BJ (cell line): ENCODE measurements at regions not wholly inside any gene's neighbourhood (a gene's known extent, or its start where the extent isn't known, plus 50 kb on each side); places are given as distances from the start of the nearest gene placed in this dataset.

Experiments used
- CTCF ChIA-PET: fragments of 350-600 bp; formaldehyde crosslinking; extraction: SDS; loops from one replicate; lab custom pipeline; 2021; ENCODE audit warnings: antibody characterized with exemption, inconsistent platforms; lab: Yijun Ruan, JAX
- POLR2A ChIA-PET: fragments of 300-600 bp; sonication (Branson Sonifier 250); formaldehyde crosslinking; extraction: SDS; loops from one replicate; lab custom pipeline; 2021; ENCODE audit warnings: antibody characterized with exemption; lab: Charles Lee
- DNase-seq: peaks from one replicate; pipeline ENCODE4 v3.0.0-alpha.2; 2011; ENCODE audit warnings: low read depth
- H3K27me3 ChIP-seq: 2 replicates; pipeline ENCODE4 v1.6.0; 2011; ENCODE audit warnings: low read length; ENCODE audit not compliant: control insufficient read depth, insufficient read depth
- H3K36me3 ChIP-seq: 2 replicates; pipeline ENCODE4 v1.5.1; 2011; ENCODE audit warnings: low read length; ENCODE audit not compliant: control insufficient read depth, insufficient read depth
- H3K4me3 ChIP-seq: 2 replicates; pipeline ENCODE4 v1.5.1; 2011; ENCODE audit warnings: low read depth, mild to moderate bottlenecking, control low read depth, low read length
- CTCF ChIP-seq: IDR thresholded peaks from 2 replicates; pipeline ENCODE4 v1.5.1; 2011; ENCODE audit warnings: low read depth, mild to moderate bottlenecking, control low read depth, inconsistent platforms, low read length, moderate library complexity; ENCODE audit not compliant: insufficient read depth

- TF ChIP-seq CTCF: no peak
- CTCF ChIA-PET: no interaction called here
- H3K36me3 ChIP-seq: no peaks in the 10 kb centered on the region
- POLR2A ChIA-PET: no interaction called here
- DNase-seq: no peak
- no peak overlapping the region for H3K4me3 ChIP-seq
- no peaks in the 10 kb centered on the region for H3K27me3 ChIP-seq
Observed at GRCh38 chr3:79926522-79926921, 158.7 kb upstream of the ROBO1 start.

GRCh38 chr3:79922633-79923032, 154.8 kb upstream of the ROBO1 start:
- ChIA-PET POLR2A (no interaction called here), CTCF (no interaction called here)
- Histone ChIP-seq H3K4me3 (no peak overlapping the region), H3K27me3 (no peaks in the 10 kb centered on the region), H3K36me3 (no peaks in the 10 kb centered on the region)
- TF ChIP-seq CTCF: no peak
- DNase-seq: no peak

DNA sequence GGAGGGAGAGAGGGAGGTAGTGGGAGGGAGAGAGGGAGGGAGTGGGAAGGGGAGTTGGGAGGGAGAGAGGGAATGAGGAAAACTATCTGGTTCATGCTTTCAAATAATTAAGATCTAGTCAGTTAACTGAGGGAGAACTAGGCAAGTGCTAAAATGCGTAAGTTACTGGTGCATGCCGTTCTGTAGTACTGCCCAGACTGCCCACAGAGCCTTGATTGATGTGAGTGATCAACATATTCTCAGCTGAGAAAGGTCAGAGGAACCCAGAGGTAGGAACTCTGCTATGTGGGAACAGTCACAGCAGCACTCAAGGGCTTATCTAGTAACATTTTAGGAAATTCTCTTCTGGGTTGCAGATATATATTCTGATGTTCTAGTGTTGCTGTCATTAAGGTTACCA, 149.8 kb upstream of the ROBO1 start:
- no peaks in the 10 kb centered on the region for H3K27me3 ChIP-seq
- TF ChIP-seq CTCF: no peak
- POLR2A ChIA-PET: no interaction called here
- H3K36me3 ChIP-seq: no peaks in the 10 kb centered on the region
- no peak overlapping the region for H3K4me3 ChIP-seq
- no peak for DNase-seq
- CTCF ChIA-PET: interaction anchor here (0.6 kb wide), 1 partner anchor 687 kb away, joined by 3 read pairs; no protein-coding TSS in a partner anchor

GRCh38 chr3:79910337-79910736, 142.5 kb upstream of the ROBO1 start:
- CTCF ChIA-PET: no interaction called here
- no peaks in the 10 kb centered on the region for H3K27me3 ChIP-seq
- no peak for TF ChIP-seq CTCF
- POLR2A ChIA-PET: no interaction called here
- H3K36me3 ChIP-seq: no peaks in the 10 kb centered on the region
- no peak overlapping the region for H3K4me3 ChIP-seq
- no peak for DNase-seq

DNA sequence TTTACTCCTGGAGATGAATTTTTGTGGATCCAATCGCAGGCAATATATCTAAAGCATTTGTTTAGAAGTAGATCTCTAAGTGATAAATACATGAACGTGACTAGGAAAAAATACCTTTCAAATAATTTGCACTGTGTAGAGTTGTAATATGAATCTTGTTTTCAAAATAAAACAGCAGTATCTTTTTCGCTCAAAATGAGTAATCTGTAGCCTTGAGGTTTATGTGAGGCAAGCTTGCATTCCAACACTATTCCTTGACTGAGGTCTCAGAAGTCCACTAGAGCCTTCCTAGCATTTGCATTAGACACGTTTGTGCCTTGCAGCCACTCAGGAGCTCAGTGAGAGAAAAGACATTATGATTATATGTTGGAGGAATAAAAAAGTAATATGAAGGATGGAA, 138.3 kb upstream of the ROBO1 start:
- no peak for TF ChIP-seq CTCF
- Histone ChIP-seq H3K4me3 (no peak overlapping the region), H3K27me3 (no peaks in the 10 kb centered on the region), H3K36me3 (no peaks in the 10 kb centered on the region)
- ChIA-PET POLR2A (no interaction called here), CTCF (no interaction called here)
- no peak for DNase-seq
